Upper lobe of left lung (tissue), 6 donors: ENCODE measurements at regions not wholly inside any gene's neighbourhood (a gene's known extent, or its start where the extent isn't known, plus 50 kb on each side); places are given as distances from the start of the nearest gene placed in this dataset.

Experiments used
- ATAC-seq, 2 donors: fragments of 200-7000 bp; cut with Tn5 transposase; one replicate each; pipeline ENCODE4 v1.9.1; 2022; ENCODE audit warnings: mild to moderate bottlenecking in 2 of 2, moderate library complexity in 2 of 2; ENCODE audit not compliant: low FRiP score in 2 of 2
- DNase-seq, 2 donors: peaks; one replicate each; pipeline ENCODE4 v3.0.0-alpha.2; 2019 to 2020
- H3K27ac ChIP-seq, 4 donors: fragments of 200-600 bp; sonication (generic); one replicate each; pipeline ENCODE4 v1.5.1; 2016 to 2019
- H3K27me3 ChIP-seq, 4 donors: fragments of 200-600 bp; sonication (generic); one replicate each; pipeline ENCODE4 v1.5.1; 2017 to 2019
- H3K36me3 ChIP-seq, 4 donors: fragments of 200-600 bp; sonication (generic); one replicate each; pipeline ENCODE4 v1.5.1; 2016 to 2019
- H3K4me1 ChIP-seq, 4 donors: fragments of 200-600 bp; sonication (generic); one replicate each; pipeline ENCODE4 v1.5.1; 2018 to 2019
- H3K4me3 ChIP-seq, 4 donors: fragments of 200-600 bp; sonication (generic); one replicate each; pipeline ENCODE4 v1.5.1; 2017 to 2019; ENCODE audit warnings: mild to moderate bottlenecking in 2 of 4, moderate library complexity in 1 of 4
- H3K9me3 ChIP-seq, 4 donors: fragments of 200-600 bp; sonication (generic); one replicate each; pipeline ENCODE4 v1.5.1; 2018 to 2019
- CTCF ChIP-seq, 6 experiments: fragments of 450-650 bp in 4 of 6; fragments of 200-600 bp in 2 of 6; sonication (generic) in 2 of 6; IDR thresholded peaks; one replicate each; pipeline ENCODE4 v1.5.1; 2016 to 2019; ENCODE audit warnings: antibody characterized with exemption in 6 of 6
- EP300 ChIP-seq, 4 donors: sonication (generic); formaldehyde crosslinking; IDR thresholded peaks; one replicate each; pipeline ENCODE4 v1.5.1; 2017; ENCODE audit warnings: antibody characterized with exemption in 4 of 4, control low read depth in 2 of 4
- POLR2A ChIP-seq, 4 donors: fragments of 450-650 bp; IDR thresholded peaks; one replicate each; pipeline ENCODE4 v1.5.1; 2016 to 2017; ENCODE audit warnings: antibody characterized with exemption in 4 of 4, mild to moderate bottlenecking in 2 of 4
- POLR2AphosphoS5 ChIP-seq, 2 donors: sonication (generic); formaldehyde crosslinking; IDR thresholded peaks; one replicate each; pipeline ENCODE4 v1.5.1; 2017; ENCODE audit warnings: antibody characterized with exemption in 2 of 2
- WGBS, 2 donors: methylation state at CpG; one replicate each; pipeline ENCODE4 v1.1.5; 2017 to 2018; 5-methylcytosine and 5-hydroxymethylcytosine counted together
- donor health status: DM: no; HTN: no; CAD: no; lungs with moderate emphysema.
- donor health status: DM: no; HTN: yes; CAD: no; lungs with severe emphysema.

- H3K4me3 ChIP-seq: no peak overlapping the region
- H3K36me3 ChIP-seq: no peaks in the 10 kb centered on the region
- no peaks in the 10 kb centered on the region for H3K4me1 ChIP-seq
- DNase-seq (no peak), ATAC-seq (no peak)
- WGBS, 2 donors: 65 to 83% methylated on average over 3 of the region's 3 CpGs
- no peak overlapping the region for H3K27ac ChIP-seq
- TF ChIP-seq CTCF (IDR thresholded peaks at IDR 0.05): no peak
- no peak for TF ChIP-seq POLR2AphosphoS5 (IDR thresholded peaks at IDR 0.05)
- TF ChIP-seq EP300 (IDR thresholded peaks at IDR 0.05): no peak
- no peak for TF ChIP-seq POLR2A (IDR thresholded peaks at IDR 0.05)
- H3K27me3 ChIP-seq: no peaks in the 10 kb centered on the region
- H3K9me3 ChIP-seq: no peaks in the 10 kb centered on the region
These were observed 1414.3 kb upstream of the B3GALT2 start for GRCh38 chr1:194600716-194601115.

GRCh38 chr1:194598098-194598497 lies 1411.7 kb upstream of the B3GALT2 start:
- Histone ChIP-seq H3K36me3 (no peaks in the 10 kb centered on the region), H3K9me3 (no peaks in the 10 kb centered on the region), H3K4me3 (no peak overlapping the region), H3K4me1 (no peaks in the 10 kb centered on the region), H3K27ac (no peak overlapping the region), H3K27me3 (no peaks in the 10 kb centered on the region)
- DNase-seq (no peak), ATAC-seq (no peak)
- 29 to 50% methylated on average over 1 of the region's 1 CpG for WGBS, 2 donors
- TF ChIP-seq POLR2AphosphoS5 (IDR thresholded peaks at IDR 0.05) (no peak), EP300 (IDR thresholded peaks at IDR 0.05) (no peak), POLR2A (IDR thresholded peaks at IDR 0.05) (no peak), CTCF (IDR thresholded peaks at IDR 0.05) (no peak)

GRCh38 chr1:194586302-194586701 lies 1399.9 kb upstream of the B3GALT2 start:
- H3K27me3 ChIP-seq: no peaks in the 10 kb centered on the region
- no peaks in the 10 kb centered on the region for H3K4me1 ChIP-seq
- WGBS, 2 donors: 36 to 38% methylated on average over 1 of the region's 1 CpG
- H3K27ac ChIP-seq: no peak overlapping the region
- ATAC-seq (no peak), DNase-seq (no peak)
- H3K36me3 ChIP-seq: no peaks in the 10 kb centered on the region
- no peak overlapping the region for H3K4me3 ChIP-seq
- TF ChIP-seq CTCF (IDR thresholded peaks at IDR 0.05) (no peak), POLR2A (IDR thresholded peaks at IDR 0.05) (no peak), POLR2AphosphoS5 (IDR thresholded peaks at IDR 0.05) (no peak), EP300 (IDR thresholded peaks at IDR 0.05) (no peak)
- no peaks in the 10 kb centered on the region for H3K9me3 ChIP-seq

GRCh38 chr1:194584052-194584451 lies 1397.6 kb upstream of the B3GALT2 start:
- DNase-seq: no peak
- Histone ChIP-seq H3K36me3 (no peaks in the 10 kb centered on the region), H3K9me3 (no peaks in the 10 kb centered on the region), H3K4me3 (no peak overlapping the region), H3K4me1 (no peaks in the 10 kb centered on the region), H3K27me3 (no peaks in the 10 kb centered on the region), H3K27ac (no peak overlapping the region)
- WGBS, 2 donors: 75 to 77% methylated on average over 1 of the region's 1 CpG
- TF ChIP-seq POLR2AphosphoS5 (IDR thresholded peaks at IDR 0.05) (no peak), EP300 (IDR thresholded peaks at IDR 0.05) (no peak), POLR2A (IDR thresholded peaks at IDR 0.05) (no peak), CTCF (IDR thresholded peaks at IDR 0.05) (no peak)
- no peak for ATAC-seq

GRCh38 chr1:194570476-194570875 lies 1384.1 kb upstream of the B3GALT2 start:
- Histone ChIP-seq H3K4me3 (no peak overlapping the region), H3K27ac (no peak overlapping the region), H3K9me3 (no peaks in the 10 kb centered on the region), H3K4me1 (no peaks in the 10 kb centered on the region), H3K36me3 (no peaks in the 10 kb centered on the region), H3K27me3 (no peaks in the 10 kb centered on the region)
- ATAC-seq: no peak
- TF ChIP-seq CTCF (IDR thresholded peaks at IDR 0.05): no peak
- no peak for TF ChIP-seq EP300 (IDR thresholded peaks at IDR 0.05)
- no peak for TF ChIP-seq POLR2AphosphoS5 (IDR thresholded peaks at IDR 0.05)
- TF ChIP-seq POLR2A (IDR thresholded peaks at IDR 0.05): no peak
- DNase-seq: no peak
